ENCODE measurements at regions not wholly inside any gene's neighbourhood (a gene's known extent, or its start where the extent isn't known, plus 50 kb on each side); places are given as distances from the start of the nearest gene placed in this dataset.

GRCh38 chr2:16188261-16188890 is 248.0 kb downstream of the MYCN start:
- Mint-ChIP-seq H3K36me3 (no peaks in the 10 kb centered on the region), H3K27ac (no peak overlapping the region), H3K9me3 (peaks cover 0 to 4% (median 0%) of the 10 kb centered on the region in 5 donors), H3K4me1 (no peaks in the 10 kb centered on the region), H3K4me3 (no peak overlapping the region), H3K27me3 (peaks cover 1 to 3% of the 10 kb centered on the region in 2 donors)
- DNase-seq: no peak
- Histone ChIP-seq H3K27me3 (ENCODE audit: insufficient read depth, low read length, poor library complexity, severe bottlenecking) (no peaks in the 10 kb centered on the region), H3K9me3 (ENCODE audit: low read length) (no peaks in the 10 kb centered on the region), H3K4me1 (ENCODE audit: insufficient read depth, low read length) (no peaks in the 10 kb centered on the region), H3K27ac (ENCODE audit: low read depth, low read length) (no peak overlapping the region), H3K4me3 (ENCODE audit: low read length) (no peak overlapping the region), H3K36me3 (ENCODE audit: insufficient read depth, low read length) (no peaks in the 10 kb centered on the region)
- ChIA-PET CTCF (no interaction called here), POLR2A (no interaction called here)

- Histone ChIP-seq H3K4me3 (ENCODE audit: low read length) (no peak overlapping the region), H3K27ac (ENCODE audit: low read depth, low read length) (no peak overlapping the region), H3K4me1 (ENCODE audit: insufficient read depth, low read length) (no peaks in the 10 kb centered on the region), H3K9me3 (ENCODE audit: low read length) (no peaks in the 10 kb centered on the region), H3K27me3 (ENCODE audit: insufficient read depth, low read length, poor library complexity, severe bottlenecking) (no peaks in the 10 kb centered on the region), H3K36me3 (ENCODE audit: insufficient read depth, low read length) (no peaks in the 10 kb centered on the region)
- ChIA-PET CTCF (no interaction called here), POLR2A (no interaction called here)
- H3K4me3 Mint-ChIP-seq: no peak overlapping the region
- peaks cover 1 to 3% of the 10 kb centered on the region in 2 donors for H3K27me3 Mint-ChIP-seq
- DNase-seq: no peak
- H3K27ac Mint-ChIP-seq: no peak overlapping the region
- peaks cover 0 to 7% (median 0%) of the 10 kb centered on the region in 5 donors for H3K9me3 Mint-ChIP-seq
- H3K4me1 Mint-ChIP-seq: no peaks in the 10 kb centered on the region
- no peaks in the 10 kb centered on the region for H3K36me3 Mint-ChIP-seq
Observed at GRCh38 chr2:16187482-16187817, 247.1 kb downstream of the MYCN start.

GRCh38 chr2:16186661-16187481 is 246.5 kb downstream of the MYCN start:
- Mint-ChIP-seq H3K9me3 (peaks cover 0 to 8% (median 0%) of the 10 kb centered on the region in 5 donors), H3K36me3 (no peaks in the 10 kb centered on the region), H3K4me3 (no peak overlapping the region), H3K4me1 (no peaks in the 10 kb centered on the region), H3K27ac (no peak overlapping the region), H3K27me3 (peaks cover 1 to 3% of the 10 kb centered on the region in 2 donors)
- H3K4me3 ChIP-seq (ENCODE audit: low read length): no peak overlapping the region
- ChIA-PET POLR2A (no interaction called here), CTCF (no interaction called here)
- H3K9me3 ChIP-seq (ENCODE audit: low read length): no peaks in the 10 kb centered on the region
- no peaks in the 10 kb centered on the region for H3K4me1 ChIP-seq (ENCODE audit: insufficient read depth, low read length)
- no peak overlapping the region for H3K27ac ChIP-seq (ENCODE audit: low read depth, low read length)
- no peaks in the 10 kb centered on the region for H3K36me3 ChIP-seq (ENCODE audit: insufficient read depth, low read length)
- DNase-seq: no peak
- H3K27me3 ChIP-seq (ENCODE audit: insufficient read depth, low read length, poor library complexity, severe bottlenecking): no peaks in the 10 kb centered on the region

GRCh38 chr2:16185801-16186272 is 245.5 kb downstream of the MYCN start:
- Histone ChIP-seq H3K4me3 (ENCODE audit: low read length) (no peak overlapping the region), H3K9me3 (ENCODE audit: low read length) (no peaks in the 10 kb centered on the region), H3K4me1 (ENCODE audit: insufficient read depth, low read length) (no peaks in the 10 kb centered on the region), H3K27me3 (ENCODE audit: insufficient read depth, low read length, poor library complexity, severe bottlenecking) (no peaks in the 10 kb centered on the region), H3K27ac (ENCODE audit: low read depth, low read length) (no peak overlapping the region), H3K36me3 (ENCODE audit: insufficient read depth, low read length) (no peaks in the 10 kb centered on the region)
- H3K27me3 Mint-ChIP-seq: peaks cover 1 to 3% of the 10 kb centered on the region in 2 donors
- H3K27ac Mint-ChIP-seq: no peak overlapping the region
- H3K9me3 Mint-ChIP-seq: peaks cover 0 to 11% (median 0%) of the 10 kb centered on the region in 5 donors
- H3K36me3 Mint-ChIP-seq: no peaks in the 10 kb centered on the region
- H3K4me1 Mint-ChIP-seq: no peaks in the 10 kb centered on the region
- ChIA-PET CTCF (no interaction called here), POLR2A (no interaction called here)
- no peak overlapping the region for H3K4me3 Mint-ChIP-seq
- no peak for DNase-seq

GRCh38 chr2:16184945-16185660 is 244.8 kb downstream of the MYCN start:
- Mint-ChIP-seq H3K36me3 (no peaks in the 10 kb centered on the region), H3K9me3 (peaks cover 0 to 11% (median 0%) of the 10 kb centered on the region in 5 donors), H3K27ac (no peak overlapping the region), H3K4me3 (no peak overlapping the region), H3K4me1 (no peaks in the 10 kb centered on the region), H3K27me3 (peaks cover 1 to 3% of the 10 kb centered on the region in 2 donors)
- ChIA-PET CTCF (no interaction called here), POLR2A (no interaction called here)
- Histone ChIP-seq H3K27ac (ENCODE audit: low read depth, low read length) (no peak overlapping the region), H3K9me3 (ENCODE audit: low read length) (no peaks in the 10 kb centered on the region), H3K27me3 (ENCODE audit: insufficient read depth, low read length, poor library complexity, severe bottlenecking) (no peaks in the 10 kb centered on the region), H3K4me1 (ENCODE audit: insufficient read depth, low read length) (no peaks in the 10 kb centered on the region), H3K36me3 (ENCODE audit: insufficient read depth, low read length) (no peaks in the 10 kb centered on the region), H3K4me3 (ENCODE audit: low read length) (no peak overlapping the region)
- DNase-seq: no peak

GRCh38 chr2:16184341-16184890 is 244.1 kb downstream of the MYCN start:
- POLR2A ChIA-PET: no interaction called here

GRCh38 chr2:16183345-16183744 is 243.0 kb downstream of the MYCN start:
- no peak overlapping the region for H3K4me3 Mint-ChIP-seq

More at GRCh38 chr2:16184341-16184890, 244.1 kb downstream of the MYCN start:
- H3K36me3 ChIP-seq (ENCODE audit: insufficient read depth, low read length): no peaks in the 10 kb centered on the region
- Mint-ChIP-seq H3K36me3 (no peaks in the 10 kb centered on the region), H3K27ac (no peak overlapping the region), H3K4me3 (no peak overlapping the region), H3K4me1 (no peaks in the 10 kb centered on the region), H3K9me3 (peaks cover 0 to 11% (median 0%) of the 10 kb centered on the region in 5 donors), H3K27me3 (peaks cover 1 to 3% of the 10 kb centered on the region in 2 donors)
- DNase-seq: no peak
- H3K27ac ChIP-seq (ENCODE audit: low read depth, low read length): no peak overlapping the region
- no peaks in the 10 kb centered on the region for H3K27me3 ChIP-seq (ENCODE audit: insufficient read depth, low read length, poor library complexity, severe bottlenecking)
- H3K9me3 ChIP-seq (ENCODE audit: low read length): no peaks in the 10 kb centered on the region
- CTCF ChIA-PET: no interaction called here
- H3K4me1 ChIP-seq (ENCODE audit: insufficient read depth, low read length): no peaks in the 10 kb centered on the region
- H3K4me3 ChIP-seq (ENCODE audit: low read length): no peak overlapping the region

GRCh38 chr2:16182841-16183240 is 242.5 kb downstream of the MYCN start:
- Histone ChIP-seq H3K36me3 (ENCODE audit: insufficient read depth, low read length) (no peaks in the 10 kb centered on the region), H3K9me3 (ENCODE audit: low read length) (no peaks in the 10 kb centered on the region), H3K27ac (ENCODE audit: low read depth, low read length) (no peak overlapping the region), H3K27me3 (ENCODE audit: insufficient read depth, low read length, poor library complexity, severe bottlenecking) (no peaks in the 10 kb centered on the region), H3K4me3 (ENCODE audit: low read length) (no peak overlapping the region), H3K4me1 (ENCODE audit: insufficient read depth, low read length) (no peaks in the 10 kb centered on the region)
- POLR2A ChIA-PET: no interaction called here
- no peak overlapping the region for H3K4me3 Mint-ChIP-seq
- no peaks in the 10 kb centered on the region for H3K4me1 Mint-ChIP-seq
- no peak overlapping the region for H3K27ac Mint-ChIP-seq
- CTCF ChIA-PET: no interaction called here
- H3K9me3 Mint-ChIP-seq: peaks cover 0 to 11% (median 0%) of the 10 kb centered on the region in 5 donors
- DNase-seq: no peak
- peaks cover 1 to 3% of the 10 kb centered on the region in 2 donors for H3K27me3 Mint-ChIP-seq
- H3K36me3 Mint-ChIP-seq: no peaks in the 10 kb centered on the region

More at GRCh38 chr2:16183345-16183744, 243.0 kb downstream of the MYCN start:
- Mint-ChIP-seq H3K9me3 (peaks cover 0 to 11% (median 0%) of the 10 kb centered on the region in 5 donors), H3K36me3 (no peaks in the 10 kb centered on the region), H3K4me1 (no peaks in the 10 kb centered on the region), H3K27me3 (peaks cover 1 to 3% of the 10 kb centered on the region in 2 donors), H3K27ac (no peak overlapping the region)
- no peaks in the 10 kb centered on the region for H3K9me3 ChIP-seq (ENCODE audit: low read length)
- no peak overlapping the region for H3K4me3 ChIP-seq (ENCODE audit: low read length)
- no peak overlapping the region for H3K27ac ChIP-seq (ENCODE audit: low read depth, low read length)
- no peak for DNase-seq
- no peaks in the 10 kb centered on the region for H3K4me1 ChIP-seq (ENCODE audit: insufficient read depth, low read length)
- no peaks in the 10 kb centered on the region for H3K36me3 ChIP-seq (ENCODE audit: insufficient read depth, low read length)
- H3K27me3 ChIP-seq (ENCODE audit: insufficient read depth, low read length, poor library complexity, severe bottlenecking): no peaks in the 10 kb centered on the region
- CTCF ChIA-PET: no interaction called here
- POLR2A ChIA-PET: no interaction called here
